PC-3 (cell line): ENCODE measurements at regions not wholly inside any gene's neighbourhood (a gene's known extent, or its start where the extent isn't known, plus 50 kb on each side); places are given as distances from the start of the nearest gene placed in this dataset.

Experiments
- ATAC-seq: fragments of 200-7000 bp; cut with Tn5 transposase; 2 replicates; pipeline ENCODE4 v1.9.1; 2020; ENCODE audit warnings: mild to moderate bottlenecking, moderate library complexity
- BruUV-seq: library from RNA; stranded (reverse); fragments of 400-500 nt; replicated peaks from 2 replicates; lab custom pipeline; 2021; lab: Mats Ljungman, UMichigan
- CTCF ChIA-PET: fragments of 300-600 bp; sonication (Branson Sonifier 250); formaldehyde crosslinking; loops from one replicate; lab custom pipeline; 2022; ENCODE audit warnings: antibody characterized with exemption; lab: Charles Lee
- POLR2A ChIA-PET: fragments of 300-600 bp; sonication (Branson Sonifier 250); formaldehyde crosslinking; loops from one replicate; lab custom pipeline; 2022; ENCODE audit warnings: antibody characterized with exemption; ENCODE audit not compliant: unreplicated experiment; lab: Charles Lee
- DNase-seq: peaks from one replicate; pipeline ENCODE4 v3.0.0-alpha.2; 2015
- H2AFZ ChIP-seq: fragments of 300-600 bp; sonication (generic); 2 replicates; pipeline ENCODE4 v1.6.0; 2016; ENCODE audit warnings: antibody characterized with exemption, low read length
- H3F3A ChIP-seq: fragments of 300-600 bp; sonication (generic); one replicate; pipeline ENCODE4 v1.6.0; 2017; ENCODE audit warnings: antibody characterized with exemption, low read length, control low read depth, mild to moderate bottlenecking; ENCODE audit not compliant: unreplicated experiment
- H3K27ac ChIP-seq: fragments of 300-600 bp; sonication (generic); 2 replicates; pipeline ENCODE4 v1.5.1; 2016; ENCODE audit warnings: mild to moderate bottlenecking, low read length
- H3K27me3 ChIP-seq: fragments of 300-600 bp; sonication (generic); 2 replicates; pipeline ENCODE4 v1.6.1; 2016; ENCODE audit warnings: low read length, mixed read lengths
- H3K36me3 ChIP-seq: fragments of 300-600 bp; sonication (generic); 2 replicates; pipeline ENCODE4 v1.6.1; 2016; ENCODE audit warnings: low read depth, mixed run types, low read length, mixed read lengths
- H3K4me1 ChIP-seq: fragments of 300-600 bp; sonication (generic); 2 replicates; pipeline ENCODE4 v1.5.1; 2016; ENCODE audit warnings: low read length; ENCODE audit not compliant: insufficient read depth
- H3K4me2 ChIP-seq: fragments of 300-600 bp; sonication (generic); 2 replicates; pipeline ENCODE4 v1.6.0; 2016; ENCODE audit warnings: low read length
- H3K4me3 ChIP-seq: fragments of 300-600 bp; sonication (generic); 2 replicates; pipeline ENCODE4 v1.5.1; 2016; ENCODE audit warnings: mild to moderate bottlenecking, low read length, mixed read lengths
- H3K79me2 ChIP-seq: fragments of 300-600 bp; sonication (generic); 2 replicates; pipeline ENCODE4 v1.6.1; 2017; ENCODE audit warnings: low read length, mixed read lengths
- H3K9ac ChIP-seq: fragments of 300-600 bp; sonication (generic); 2 replicates; pipeline ENCODE4 v1.6.0; 2016; ENCODE audit warnings: mild to moderate bottlenecking, low read length
- H3K9me2 ChIP-seq: fragments of 300-600 bp; sonication (generic); replicated peaks from 2 replicates; pipeline ENCODE4 v1.6.1; 2016; ENCODE audit warnings: mixed run types, low read length, mixed read lengths
- H3K9me3 ChIP-seq: fragments of 300-600 bp; sonication (generic); 2 replicates; pipeline ENCODE4 v1.6.1; 2016; ENCODE audit warnings: low read length, mixed read lengths
- H4K20me1 ChIP-seq: fragments of 300-600 bp; sonication (generic); 2 replicates; pipeline ENCODE4 v1.6.1; 2016; ENCODE audit warnings: low read length, mixed read lengths
- CTCF ChIP-seq: fragments of 300-600 bp; sonication (generic); conservative IDR thresholded peaks from 2 replicates; pipeline ENCODE4 v1.5.1; 2017; ENCODE audit warnings: antibody characterized with exemption, low read depth, mild to moderate bottlenecking, low read length
- EZH2 ChIP-seq: fragments of 300-600 bp; sonication (generic); IDR thresholded peaks from one replicate; pipeline ENCODE4 v1.6.1; 2017; ENCODE audit warnings: antibody characterized with exemption, mild to moderate bottlenecking, low read length; ENCODE audit not compliant: unreplicated experiment
- EZH2phosphoT487 ChIP-seq: fragments of 300-600 bp; sonication (generic); IDR thresholded peaks from 2 replicates; pipeline ENCODE4 v1.6.1; 2018; ENCODE audit warnings: mild to moderate bottlenecking, antibody characterized with exemption, low read length, borderline replicate concordance
- intact Hi-C: fragments of 100-400 bp; cut with micrococcal nuclease; formaldehyde crosslinking; loops from 2 replicates; pipeline ENCODE4 v1.9.0; 2023

- BruUV-seq: no TSS peak
- H2AFZ ChIP-seq: no peak overlapping the region
- H3K79me2 ChIP-seq: no peaks in the 10 kb centered on the region
- no peaks in the 10 kb centered on the region for H4K20me1 ChIP-seq
- no peaks in the 10 kb centered on the region for H3K27me3 ChIP-seq
- no peak for TF ChIP-seq CTCF
- TF ChIP-seq EZH2phosphoT487: no peak
- no peak for TF ChIP-seq EZH2
- H3K9me2 ChIP-seq: no peaks in the 10 kb centered on the region
- no peak overlapping the region for H3K9ac ChIP-seq
- peaks cover 10% of the 10 kb centered on the region for H3K4me1 ChIP-seq
- DNase-seq (no peak), ATAC-seq (no peak)
- no peak overlapping the region for H3K4me2 ChIP-seq
- intact Hi-C loops: no loop called here
- ChIA-PET POLR2A (no interaction called here), CTCF (no interaction called here)
- H3K36me3 ChIP-seq: no peaks in the 10 kb centered on the region
- H3K27ac ChIP-seq: no peak overlapping the region
- H3K4me3 ChIP-seq: no peak overlapping the region
- H3F3A ChIP-seq: no peaks in the 10 kb centered on the region
- no peaks in the 10 kb centered on the region for H3K9me3 ChIP-seq
Observed at GRCh38 chr20:11333634-11334033, 584.1 kb upstream of the BTBD3 start.

GRCh38 chr20:11337361-11338130 lies 580.1 kb upstream of the BTBD3 start:
- ChIA-PET POLR2A (interaction anchor here (0.6 kb wide), 1 partner anchor 97 kb away, joined by 6 read pairs; no protein-coding TSS in a partner anchor), CTCF (no interaction called here)
- Histone ChIP-seq H3K27me3 (no peaks in the 10 kb centered on the region), H3F3A (no peaks in the 10 kb centered on the region), H3K9me3 (no peaks in the 10 kb centered on the region), H3K27ac (no peak overlapping the region), H3K79me2 (no peaks in the 10 kb centered on the region), H4K20me1 (no peaks in the 10 kb centered on the region), H3K36me3 (no peaks in the 10 kb centered on the region), H3K9me2 (no peaks in the 10 kb centered on the region), H3K9ac (no peak overlapping the region), H3K4me2 (no peak overlapping the region), H3K4me1 (no peaks in the 10 kb centered on the region), H2AFZ (no peak overlapping the region), H3K4me3 (no peak overlapping the region)
- ATAC-seq: no peak
- BruUV-seq: no TSS peak
- DNase-seq: no peak
- TF ChIP-seq EZH2phosphoT487 (no peak), EZH2 (no peak), CTCF (no peak)
- intact Hi-C loops: no loop called here

- H3F3A ChIP-seq: no peaks in the 10 kb centered on the region
- H3K79me2 ChIP-seq: no peaks in the 10 kb centered on the region
- TF ChIP-seq EZH2phosphoT487 (no peak), EZH2 (no peak), CTCF (no peak)
- H3K27me3 ChIP-seq: no peaks in the 10 kb centered on the region
- no TSS peak for BruUV-seq
- DNase-seq (no peak), ATAC-seq (no peak)
- H4K20me1 ChIP-seq: no peaks in the 10 kb centered on the region
- H3K9me3 ChIP-seq: no peaks in the 10 kb centered on the region
- no peaks in the 10 kb centered on the region for H3K9me2 ChIP-seq
- H3K36me3 ChIP-seq: no peaks in the 10 kb centered on the region
- no peak overlapping the region for H3K27ac ChIP-seq
- H3K4me1 ChIP-seq: no peaks in the 10 kb centered on the region
- H3K9ac ChIP-seq: no peak overlapping the region
- H2AFZ ChIP-seq: no peak overlapping the region
- no peak overlapping the region for H3K4me3 ChIP-seq
- ChIA-PET POLR2A (no interaction called here), CTCF (no interaction called here)
- intact Hi-C loops: no loop called here
- no peak overlapping the region for H3K4me2 ChIP-seq
Observed at GRCh38 chr20:11338496-11339306, 579.0 kb upstream of the BTBD3 start.
